ENCODE measurements at regions not wholly inside any gene's neighbourhood (a gene's known extent, or its start where the extent isn't known, plus 50 kb on each side); places are given as distances from the start of the nearest gene placed in this dataset.

- Histone ChIP-seq H3K9me3 (ENCODE audit: low read length) (no peaks in the 10 kb centered on the region), H3K4me3 (ENCODE audit: low read length) (no peak overlapping the region), H3K4me1 (ENCODE audit: insufficient read depth, low read length) (no peaks in the 10 kb centered on the region), H3K27me3 (ENCODE audit: insufficient read depth, low read length) (no peaks in the 10 kb centered on the region), H3K36me3 (ENCODE audit: insufficient read depth, low read length) (no peaks in the 10 kb centered on the region), H2AFZ (ENCODE audit: low read depth, low read length) (no peak overlapping the region)
Measured at GRCh38 chr9:87095951-87096350, 148.6 kb upstream of the GAS1 start.

DNA sequence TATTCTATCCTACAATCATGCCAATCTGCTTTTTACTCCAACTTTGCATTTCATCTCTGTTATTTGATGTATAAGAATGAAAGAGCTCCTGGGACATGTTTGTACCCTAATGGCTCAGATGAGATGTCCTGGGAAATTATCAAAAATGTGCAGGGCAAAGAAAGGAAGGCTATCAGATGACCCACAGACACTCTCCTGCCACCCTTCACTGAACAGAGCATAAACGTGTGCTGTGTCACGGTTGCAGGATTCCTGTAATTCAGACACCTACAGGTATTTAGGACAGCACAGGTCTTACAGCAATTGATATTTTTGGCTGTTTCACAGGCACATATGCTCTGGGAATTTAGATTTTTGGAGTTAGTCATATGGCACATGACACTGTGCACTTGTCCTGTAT is 149.2 kb upstream of the GAS1 start:
- Histone ChIP-seq H2AFZ (ENCODE audit: low read depth, low read length) (no peak overlapping the region), H3K36me3 (ENCODE audit: insufficient read depth, low read length) (no peaks in the 10 kb centered on the region)

GRCh38 chr9:87097238-87097637 is 149.9 kb upstream of the GAS1 start:
- Histone ChIP-seq H3K4me1 (ENCODE audit: insufficient read depth, low read length) (no peaks in the 10 kb centered on the region), H3K4me3 (ENCODE audit: low read length) (no peak overlapping the region), H3K9me3 (ENCODE audit: low read length) (no peaks in the 10 kb centered on the region), H2AFZ (ENCODE audit: low read depth, low read length) (no peak overlapping the region), H3K27me3 (ENCODE audit: insufficient read depth, low read length) (no peaks in the 10 kb centered on the region), H3K36me3 (ENCODE audit: insufficient read depth, low read length) (no peaks in the 10 kb centered on the region)

More for the DNA sequence above, 149.2 kb upstream of the GAS1 start:
- Histone ChIP-seq H3K4me3 (ENCODE audit: low read length) (no peak overlapping the region), H3K9me3 (ENCODE audit: low read length) (no peaks in the 10 kb centered on the region), H3K27me3 (ENCODE audit: insufficient read depth, low read length) (no peaks in the 10 kb centered on the region), H3K4me1 (ENCODE audit: insufficient read depth, low read length) (no peaks in the 10 kb centered on the region)

DNA sequence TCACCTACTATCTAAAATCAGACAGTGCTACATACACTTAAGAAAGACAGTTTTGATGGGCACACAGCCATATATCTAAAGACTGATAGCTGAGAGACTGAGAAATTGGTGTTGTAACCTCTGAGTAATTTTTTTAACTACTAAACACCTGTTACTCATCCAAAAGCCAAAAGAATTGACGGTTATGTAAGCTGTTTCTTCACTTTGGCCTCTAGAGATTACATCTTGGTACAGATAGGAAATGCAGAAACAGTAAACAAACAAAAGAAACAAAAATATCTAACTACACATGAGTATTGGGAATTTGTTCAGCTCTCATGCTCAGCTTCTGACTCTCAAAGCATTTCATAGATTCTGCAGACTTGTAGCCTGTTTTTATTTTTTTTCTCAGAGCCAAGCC is 152.1 kb upstream of the GAS1 start:
- Histone ChIP-seq H2AFZ (ENCODE audit: low read depth, low read length) (no peak overlapping the region), H3K4me1 (ENCODE audit: insufficient read depth, low read length) (no peaks in the 10 kb centered on the region), H3K27me3 (ENCODE audit: insufficient read depth, low read length) (no peaks in the 10 kb centered on the region), H3K9me3 (ENCODE audit: low read length) (no peaks in the 10 kb centered on the region), H3K4me3 (ENCODE audit: low read length) (no peak overlapping the region), H3K36me3 (ENCODE audit: insufficient read depth, low read length) (no peaks in the 10 kb centered on the region)

GRCh38 chr9:87100001-87100400 is 152.7 kb upstream of the GAS1 start:
- H3K9me3 ChIP-seq (ENCODE audit: low read length): no peaks in the 10 kb centered on the region
- no peaks in the 10 kb centered on the region for H3K4me1 ChIP-seq (ENCODE audit: insufficient read depth, low read length)
- no peak overlapping the region for H2AFZ ChIP-seq (ENCODE audit: low read depth, low read length)

DNA sequence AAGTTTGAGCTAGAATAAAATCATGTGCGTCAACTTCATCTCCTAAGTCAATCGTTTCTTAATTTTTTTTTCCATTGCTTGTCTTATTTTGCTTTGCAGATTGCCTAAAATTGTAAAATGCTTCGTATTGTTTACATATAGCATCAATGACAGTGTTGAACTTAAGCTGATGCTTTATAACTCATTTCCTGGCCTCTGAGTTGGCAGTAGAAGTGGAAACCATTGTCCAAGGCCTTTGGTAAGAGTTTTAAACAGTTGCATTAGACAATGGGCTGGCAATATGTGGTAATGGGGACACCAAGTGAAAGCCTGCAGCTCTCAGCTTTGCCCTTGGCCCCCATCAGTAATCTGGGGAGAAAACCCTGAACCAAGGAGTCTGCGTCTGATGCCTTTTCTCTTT is 154.8 kb upstream of the GAS1 start:
- Histone ChIP-seq H2AFZ (ENCODE audit: low read depth, low read length) (no peak overlapping the region), H3K27me3 (ENCODE audit: insufficient read depth, low read length) (no peaks in the 10 kb centered on the region), H3K36me3 (ENCODE audit: insufficient read depth, low read length) (no peaks in the 10 kb centered on the region), H3K4me1 (ENCODE audit: insufficient read depth, low read length) (no peaks in the 10 kb centered on the region), H3K9me3 (ENCODE audit: low read length) (no peaks in the 10 kb centered on the region), H3K4me3 (ENCODE audit: low read length) (no peak overlapping the region)

More at GRCh38 chr9:87100001-87100400, 152.7 kb upstream of the GAS1 start:
- H3K27me3 ChIP-seq (ENCODE audit: insufficient read depth, low read length): no peaks in the 10 kb centered on the region
- no peaks in the 10 kb centered on the region for H3K36me3 ChIP-seq (ENCODE audit: insufficient read depth, low read length)
- H3K4me3 ChIP-seq (ENCODE audit: low read length): no peak overlapping the region

- Histone ChIP-seq H3K36me3 (ENCODE audit: insufficient read depth, low read length) (no peaks in the 10 kb centered on the region), H3K4me1 (ENCODE audit: insufficient read depth, low read length) (no peaks in the 10 kb centered on the region), H3K4me3 (ENCODE audit: low read length) (no peak overlapping the region), H3K9me3 (ENCODE audit: low read length) (no peaks in the 10 kb centered on the region), H2AFZ (ENCODE audit: low read depth, low read length) (no peak overlapping the region), H3K27me3 (ENCODE audit: insufficient read depth, low read length) (no peaks in the 10 kb centered on the region)
Measured at GRCh38 chr9:87107072-87107471, 159.8 kb upstream of the GAS1 start.

DNA sequence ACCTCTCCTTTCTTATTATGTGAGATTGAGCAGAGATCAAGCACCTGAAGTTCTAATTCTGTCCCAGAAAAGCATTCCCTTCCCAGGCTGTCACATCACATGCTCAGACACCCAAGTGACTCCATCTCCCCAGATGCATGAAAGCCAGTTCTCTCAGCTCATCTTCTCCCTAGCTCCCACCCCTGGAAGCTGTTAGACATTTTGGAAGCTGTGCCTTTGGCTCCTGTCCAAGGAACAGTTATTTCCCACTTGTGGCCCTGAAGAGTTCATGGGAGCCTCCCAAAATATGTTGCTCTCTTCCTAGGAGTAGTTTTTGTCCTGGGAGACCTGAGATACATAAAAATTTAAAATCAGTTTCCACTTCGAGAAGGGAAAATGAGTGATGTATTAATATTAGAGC is 161.4 kb upstream of the GAS1 start:
- Histone ChIP-seq H2AFZ (ENCODE audit: low read depth, low read length) (no peak overlapping the region), H3K9me3 (ENCODE audit: low read length) (no peaks in the 10 kb centered on the region), H3K4me1 (ENCODE audit: insufficient read depth, low read length) (no peaks in the 10 kb centered on the region), H3K4me3 (ENCODE audit: low read length) (no peak overlapping the region), H3K36me3 (ENCODE audit: insufficient read depth, low read length) (no peaks in the 10 kb centered on the region), H3K27me3 (ENCODE audit: insufficient read depth, low read length) (no peaks in the 10 kb centered on the region)

DNA sequence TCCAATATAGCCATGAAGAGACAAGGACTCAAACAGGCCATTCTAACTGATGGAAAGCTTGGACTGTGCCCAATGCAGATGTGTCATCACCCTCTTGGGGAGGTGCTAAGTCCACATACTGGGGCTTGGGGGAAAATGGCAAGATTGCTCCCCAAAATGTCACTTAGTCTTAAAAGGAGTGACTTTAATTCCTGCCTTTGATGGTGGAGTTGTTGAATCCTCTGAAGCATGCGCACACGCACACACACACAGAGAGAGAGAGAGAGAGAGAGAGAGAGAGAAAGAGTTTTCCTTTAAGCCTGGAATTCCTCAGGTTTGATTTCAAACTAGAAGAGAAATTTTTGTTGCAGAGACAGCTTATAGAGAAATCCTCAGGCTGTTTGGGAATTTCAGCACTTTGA is 161.9 kb upstream of the GAS1 start:
- Histone ChIP-seq H3K4me1 (ENCODE audit: insufficient read depth, low read length) (no peaks in the 10 kb centered on the region), H2AFZ (ENCODE audit: low read depth, low read length) (no peak overlapping the region), H3K36me3 (ENCODE audit: insufficient read depth, low read length) (no peaks in the 10 kb centered on the region), H3K9me3 (ENCODE audit: low read length) (no peaks in the 10 kb centered on the region), H3K27me3 (ENCODE audit: insufficient read depth, low read length) (no peaks in the 10 kb centered on the region), H3K4me3 (ENCODE audit: low read length) (no peak overlapping the region)

DNA sequence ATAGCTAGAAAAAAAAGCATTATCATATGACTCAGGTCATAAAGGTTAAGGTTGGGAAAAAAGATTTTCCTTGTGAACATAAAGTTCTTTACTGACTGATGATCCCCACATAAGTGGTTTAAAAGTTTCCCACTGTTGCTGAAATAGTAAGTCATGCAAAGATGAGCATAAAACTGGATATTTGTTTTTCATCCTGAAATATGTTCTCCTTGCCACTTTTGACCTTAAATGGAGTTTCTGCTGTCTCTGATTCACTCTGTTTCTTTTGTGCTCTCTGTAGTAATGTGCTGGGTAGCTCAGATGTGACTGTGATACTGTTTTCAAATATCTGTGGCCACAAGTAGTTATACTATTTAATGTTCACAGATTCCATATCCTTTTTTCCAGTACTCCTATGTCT is 162.5 kb upstream of the GAS1 start:
- Histone ChIP-seq H3K27me3 (ENCODE audit: insufficient read depth, low read length) (no peaks in the 10 kb centered on the region), H2AFZ (ENCODE audit: low read depth, low read length) (no peak overlapping the region), H3K4me3 (ENCODE audit: low read length) (no peak overlapping the region), H3K4me1 (ENCODE audit: insufficient read depth, low read length) (no peaks in the 10 kb centered on the region), H3K9me3 (ENCODE audit: low read length) (no peaks in the 10 kb centered on the region), H3K36me3 (ENCODE audit: insufficient read depth, low read length) (no peaks in the 10 kb centered on the region)

DNA sequence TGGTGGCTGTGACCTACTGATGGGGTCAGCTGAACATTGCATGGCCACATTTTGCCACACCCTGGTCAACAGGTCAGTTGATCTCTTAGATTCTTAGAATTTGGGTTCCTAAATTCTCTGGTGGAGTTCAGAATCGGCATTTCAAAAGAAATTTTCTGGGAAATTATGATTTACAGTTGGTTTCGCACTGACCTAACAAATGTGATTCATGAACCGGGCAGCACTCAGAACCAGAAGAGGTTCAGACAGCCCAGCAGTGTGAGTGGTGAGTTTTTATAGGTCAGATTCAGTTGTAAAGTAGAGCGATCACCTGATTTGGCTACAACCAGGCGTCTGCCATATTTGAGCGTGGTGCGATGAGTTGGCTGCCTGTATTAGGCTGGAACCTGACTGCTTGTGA is 163.7 kb upstream of the GAS1 start:
- Histone ChIP-seq H2AFZ (ENCODE audit: low read depth, low read length) (no peak overlapping the region), H3K4me3 (ENCODE audit: low read length) (no peak overlapping the region), H3K36me3 (ENCODE audit: insufficient read depth, low read length) (no peaks in the 10 kb centered on the region), H3K9me3 (ENCODE audit: low read length) (no peaks in the 10 kb centered on the region), H3K4me1 (ENCODE audit: insufficient read depth, low read length) (no peaks in the 10 kb centered on the region), H3K27me3 (ENCODE audit: insufficient read depth, low read length) (no peaks in the 10 kb centered on the region)

- H3K4me3 ChIP-seq (ENCODE audit: low read length): no peak overlapping the region
- H3K27me3 ChIP-seq (ENCODE audit: insufficient read depth, low read length): no peaks in the 10 kb centered on the region
- no peaks in the 10 kb centered on the region for H3K4me1 ChIP-seq (ENCODE audit: insufficient read depth, low read length)
- H2AFZ ChIP-seq (ENCODE audit: low read depth, low read length): no peak overlapping the region
- H3K9me3 ChIP-seq (ENCODE audit: low read length): no peaks in the 10 kb centered on the region
- no peaks in the 10 kb centered on the region for H3K36me3 ChIP-seq (ENCODE audit: insufficient read depth, low read length)
Measured at GRCh38 chr9:87112656-87113055, 165.3 kb upstream of the GAS1 start.

DNA sequence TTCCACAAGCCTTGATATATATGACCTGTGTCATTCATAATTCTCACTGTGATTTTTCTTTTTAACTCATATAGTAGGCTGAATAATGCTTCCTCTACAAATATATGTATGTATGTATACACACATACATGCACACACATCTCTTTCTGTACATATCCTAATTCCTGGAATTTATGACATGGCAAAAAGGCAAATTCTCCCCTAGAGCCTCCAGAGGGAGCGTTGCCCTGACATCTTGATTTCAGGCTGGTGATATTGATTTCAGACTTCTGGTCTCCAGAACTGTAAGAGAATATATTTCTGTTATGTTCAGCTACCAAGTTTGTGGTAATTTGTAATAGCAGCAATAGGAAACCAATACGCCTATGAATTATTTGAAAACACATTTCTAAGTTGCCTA is 166.6 kb upstream of the GAS1 start:
- H2AFZ ChIP-seq (ENCODE audit: low read depth, low read length): no peak overlapping the region
- H3K27me3 ChIP-seq (ENCODE audit: insufficient read depth, low read length): no peaks in the 10 kb centered on the region
- no peaks in the 10 kb centered on the region for H3K9me3 ChIP-seq (ENCODE audit: low read length)
- H3K4me1 ChIP-seq (ENCODE audit: insufficient read depth, low read length): no peaks in the 10 kb centered on the region
- no peaks in the 10 kb centered on the region for H3K36me3 ChIP-seq (ENCODE audit: insufficient read depth, low read length)
- H3K4me3 ChIP-seq (ENCODE audit: low read length): no peak overlapping the region

DNA sequence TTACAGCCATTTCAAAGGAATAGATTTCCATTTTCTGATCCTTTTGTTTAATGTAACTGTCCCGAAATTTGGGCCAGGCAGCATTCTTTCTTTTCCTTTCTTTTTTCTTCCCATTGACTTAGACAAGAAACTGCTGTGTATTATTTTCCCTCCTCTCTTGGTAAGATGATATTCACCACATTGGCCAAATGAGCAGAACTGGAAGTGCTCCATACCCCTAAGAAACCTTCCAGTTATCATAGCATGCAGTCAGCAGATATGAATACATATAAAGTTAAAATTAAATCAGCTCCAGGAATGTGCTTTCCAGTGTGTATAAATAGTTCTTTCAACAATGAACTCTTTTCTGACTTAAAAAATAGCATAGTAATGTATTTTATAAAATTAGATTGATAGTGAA is 168.5 kb upstream of the GAS1 start:
- Histone ChIP-seq H3K9me3 (ENCODE audit: low read length) (no peaks in the 10 kb centered on the region), H2AFZ (ENCODE audit: low read depth, low read length) (no peak overlapping the region), H3K36me3 (ENCODE audit: insufficient read depth, low read length) (no peaks in the 10 kb centered on the region), H3K4me3 (ENCODE audit: low read length) (no peak overlapping the region), H3K27me3 (ENCODE audit: insufficient read depth, low read length) (no peaks in the 10 kb centered on the region), H3K4me1 (ENCODE audit: insufficient read depth, low read length) (no peaks in the 10 kb centered on the region)

All from neuron (in vitro differentiated cells).